Left lung (tissue), 4 donors: ENCODE measurements at regions not wholly inside any gene's neighbourhood (a gene's known extent, or its start where the extent isn't known, plus 50 kb on each side); places are given as distances from the start of the nearest gene placed in this dataset.
"Not testable (repeated sequence)": the region's sequence is repeated elsewhere in the genome, so short reads cannot be mapped to it uniquely, and the experiment has no call there.

ENCODE experiments used
- ATAC-seq: fragments of 200-7000 bp; cut with Tn5 transposase; one replicate; pipeline ENCODE4 v1.9.1; 2020; ENCODE audit warnings: moderate library complexity
- DNase-seq, 4 donors: peaks; one replicate each; pipeline ENCODE4 v3.0.0-alpha.2; 2013 to 2020
- H3K27ac ChIP-seq, 2 donors: fragments of 200-600 bp; sonication (generic) in 1 of 2; one replicate each; pipeline versions ENCODE4 v1.5.0 to v1.8.0; 2020 to 2021
- H3K27me3 ChIP-seq, 2 donors: fragments of 200-600 bp; sonication (generic) in 1 of 2; one replicate each; pipeline versions ENCODE4 v1.5.0 to v1.8.0; 2020 to 2021
- H3K36me3 ChIP-seq, 2 donors: fragments of 200-600 bp; sonication (generic) in 1 of 2; one replicate each; pipeline versions ENCODE4 v1.5.0 to v1.8.0; 2020 to 2021
- H3K4me1 ChIP-seq, 2 donors: fragments of 200-600 bp; one replicate each; pipeline ENCODE4 v1.8.0; 2021
- H3K4me3 ChIP-seq, 2 donors: fragments of 200-600 bp; sonication (generic) in 1 of 2; one replicate each; pipeline versions ENCODE4 v1.5.0 to v1.8.0; 2020 to 2021; ENCODE audit warnings: mild to moderate bottlenecking in 1 of 2
- H3K9me3 ChIP-seq, 2 donors: fragments of 200-600 bp; sonication (generic) in 1 of 2; one replicate each; pipeline versions ENCODE4 v1.5.0 to v1.8.0; 2020 to 2021
- intact Hi-C, 2 donors: fragments of 100-400 bp; cut with DNase I; formaldehyde crosslinking; loops; one replicate each; pipeline versions ENCODE4 v1.11.2 to v1.14.2; 2022
- TF ChIP-seq, protein P1 (sequence below), 2 donors: fragments of 200-600 bp; sonication (generic) in 1 of 2; IDR thresholded peaks; one replicate each; pipeline versions ENCODE4 v1.5.0 to v1.8.0; 2021; ENCODE audit warnings: antibody characterized with exemption in 2 of 2
- donor health status: DM: no; HTN: yes; CAD: no.
- donor health status: DM: no; HTN: no; CAD: no.

DNA sequence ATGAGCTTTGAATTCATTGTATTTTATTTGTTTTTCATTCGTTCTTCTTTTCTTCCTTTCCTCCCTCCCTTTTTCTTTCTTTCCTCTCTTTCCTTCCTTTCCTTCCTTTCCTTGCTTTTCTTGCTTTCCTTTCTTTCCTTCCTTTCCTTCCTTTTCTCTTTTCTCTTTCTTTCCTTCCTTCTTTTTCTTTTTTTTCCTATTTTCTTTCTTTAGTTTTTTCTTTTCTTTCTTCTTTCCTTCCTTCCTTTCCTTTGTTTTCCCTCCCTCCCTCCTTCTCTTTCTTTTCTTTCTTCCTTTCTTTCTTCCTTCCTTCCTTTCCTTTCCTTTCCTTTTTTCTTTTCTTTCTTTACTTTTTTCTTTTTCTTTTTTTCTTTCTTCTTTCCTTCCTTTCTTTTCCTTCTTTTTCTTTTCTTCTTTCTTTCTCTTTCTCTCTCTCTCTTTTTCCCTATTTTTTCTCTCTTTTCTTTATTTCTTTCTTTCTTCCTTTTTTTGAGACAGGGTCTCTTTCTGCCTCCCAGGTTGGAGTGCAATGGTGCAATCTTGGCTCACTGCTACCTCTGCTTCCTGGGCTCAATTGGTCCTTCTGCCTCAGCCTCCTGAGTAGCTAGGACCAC lies 357.1 kb upstream of the PRR16 start:
- ATAC-seq = no peak
- DNase-seq = no peak
- no peaks in the 10 kb centered on the region for H3K4me1 ChIP-seq
- no peaks in the 10 kb centered on the region for H3K27me3 ChIP-seq
- no peaks in the 10 kb centered on the region for H3K36me3 ChIP-seq
- no peak overlapping the region for H3K4me3 ChIP-seq
- TF ChIP-seq, protein P1, sequence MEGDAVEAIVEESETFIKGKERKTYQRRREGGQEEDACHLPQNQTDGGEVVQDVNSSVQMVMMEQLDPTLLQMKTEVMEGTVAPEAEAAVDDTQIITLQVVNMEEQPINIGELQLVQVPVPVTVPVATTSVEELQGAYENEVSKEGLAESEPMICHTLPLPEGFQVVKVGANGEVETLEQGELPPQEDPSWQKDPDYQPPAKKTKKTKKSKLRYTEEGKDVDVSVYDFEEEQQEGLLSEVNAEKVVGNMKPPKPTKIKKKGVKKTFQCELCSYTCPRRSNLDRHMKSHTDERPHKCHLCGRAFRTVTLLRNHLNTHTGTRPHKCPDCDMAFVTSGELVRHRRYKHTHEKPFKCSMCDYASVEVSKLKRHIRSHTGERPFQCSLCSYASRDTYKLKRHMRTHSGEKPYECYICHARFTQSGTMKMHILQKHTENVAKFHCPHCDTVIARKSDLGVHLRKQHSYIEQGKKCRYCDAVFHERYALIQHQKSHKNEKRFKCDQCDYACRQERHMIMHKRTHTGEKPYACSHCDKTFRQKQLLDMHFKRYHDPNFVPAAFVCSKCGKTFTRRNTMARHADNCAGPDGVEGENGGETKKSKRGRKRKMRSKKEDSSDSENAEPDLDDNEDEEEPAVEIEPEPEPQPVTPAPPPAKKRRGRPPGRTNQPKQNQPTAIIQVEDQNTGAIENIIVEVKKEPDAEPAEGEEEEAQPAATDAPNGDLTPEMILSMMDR (IDR thresholded peaks at IDR 0.05) = no peak
- H3K9me3 ChIP-seq = no peaks in the 10 kb centered on the region
- intact Hi-C loops = no loop called here
- no peak overlapping the region for H3K27ac ChIP-seq

DNA sequence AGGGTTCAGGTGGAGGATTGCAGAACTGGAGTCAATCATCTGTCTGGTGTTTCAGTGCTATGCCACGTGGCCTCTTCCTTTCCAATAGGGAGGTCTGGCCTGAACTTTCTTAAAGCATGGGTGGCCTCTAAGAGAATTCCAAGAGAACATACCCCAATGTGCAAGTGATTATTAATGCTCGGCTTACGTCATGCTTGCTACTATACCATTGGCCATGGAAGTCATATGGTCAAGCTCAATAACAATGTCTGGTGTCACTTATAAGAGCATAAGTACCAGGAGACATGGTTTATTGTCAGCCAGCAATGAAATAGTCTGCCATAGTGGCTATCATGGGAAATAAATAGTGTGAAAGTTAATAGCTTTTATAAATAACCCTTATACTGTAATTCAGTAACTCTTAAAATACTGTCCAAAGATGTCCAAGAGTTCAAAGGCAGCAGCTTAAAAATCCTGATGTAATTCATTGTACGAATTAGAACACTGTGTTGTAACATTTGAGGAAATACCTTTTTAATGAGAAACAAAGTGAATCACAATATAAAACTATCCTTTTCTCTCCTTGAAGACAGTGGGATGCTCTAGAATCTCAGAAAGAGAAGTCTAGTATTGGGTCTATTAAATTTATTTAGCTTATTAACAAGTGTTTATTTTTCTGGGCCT lies 355.4 kb upstream of the PRR16 start:
- Histone ChIP-seq H3K4me3 (no peak overlapping the region), H3K4me1 (no peaks in the 10 kb centered on the region), H3K9me3 (no peaks in the 10 kb centered on the region), H3K27me3 (no peaks in the 10 kb centered on the region), H3K27ac (no peak overlapping the region), H3K36me3 (no peaks in the 10 kb centered on the region)
- intact Hi-C loops = no loop called here
- ATAC-seq (no peak), DNase-seq (no peak)
- TF ChIP-seq, protein P1 (IDR thresholded peaks at IDR 0.05) = no peak

DNA sequence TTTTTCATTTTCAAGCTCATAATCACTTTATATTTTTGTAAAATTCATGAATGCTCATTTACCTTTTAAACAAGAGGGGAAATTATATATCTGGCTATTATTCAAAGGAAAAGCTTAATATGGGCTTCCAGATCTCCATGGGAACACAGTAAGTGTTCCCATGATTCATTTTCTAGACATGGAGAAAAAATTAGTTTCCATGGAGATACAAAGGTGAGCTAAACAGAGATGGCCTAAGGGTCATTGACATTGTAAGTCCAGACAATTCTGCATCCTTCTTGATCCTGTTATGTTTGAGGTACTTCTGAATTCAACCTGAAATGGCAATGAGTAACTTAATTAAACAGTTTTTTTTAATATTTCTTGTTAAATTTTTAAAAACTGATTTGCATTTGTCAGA lies 341.4 kb upstream of the PRR16 start:
- Histone ChIP-seq H3K4me3 (no peak overlapping the region), H3K27me3 (no peaks in the 10 kb centered on the region), H3K27ac (no peak overlapping the region), H3K4me1 (no peaks in the 10 kb centered on the region), H3K36me3 (no peaks in the 10 kb centered on the region), H3K9me3 (peaks cover 0 to 3% of the 10 kb centered on the region in 2 donors)
- TF ChIP-seq, protein P1 (IDR thresholded peaks at IDR 0.05) = no peak
- intact Hi-C loops = no loop called here
- ATAC-seq = no peak
- DNase-seq = no peak

DNA sequence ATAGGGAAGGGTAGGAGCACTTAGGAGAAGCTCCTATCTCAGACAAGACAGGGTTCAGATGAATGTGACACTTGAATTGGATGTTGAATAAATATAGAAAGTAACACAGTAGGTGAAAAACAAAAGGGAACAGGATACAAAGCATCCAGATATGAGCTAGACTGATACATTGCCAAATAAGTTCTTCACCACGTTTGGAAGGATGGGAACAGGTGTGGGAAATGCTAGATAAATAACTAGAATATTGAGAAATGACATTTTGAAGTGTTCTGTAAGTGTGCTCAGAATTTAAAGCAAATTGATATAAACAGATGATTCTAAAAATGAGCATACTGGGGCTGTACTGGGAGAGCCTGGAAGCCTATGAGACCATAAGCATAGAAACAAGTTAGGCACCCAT lies 340.1 kb upstream of the PRR16 start:
- Histone ChIP-seq H3K9me3 (peaks cover 0 to 8% of the 10 kb centered on the region in 2 donors), H3K36me3 (no peaks in the 10 kb centered on the region), H3K27ac (no peak overlapping the region), H3K4me1 (no peaks in the 10 kb centered on the region), H3K4me3 (no peak overlapping the region), H3K27me3 (no peaks in the 10 kb centered on the region)
- TF ChIP-seq, protein P1 (IDR thresholded peaks at IDR 0.05) = no peak
- ATAC-seq (no peak), DNase-seq (no peak)
- intact Hi-C loops = no loop called here

DNA sequence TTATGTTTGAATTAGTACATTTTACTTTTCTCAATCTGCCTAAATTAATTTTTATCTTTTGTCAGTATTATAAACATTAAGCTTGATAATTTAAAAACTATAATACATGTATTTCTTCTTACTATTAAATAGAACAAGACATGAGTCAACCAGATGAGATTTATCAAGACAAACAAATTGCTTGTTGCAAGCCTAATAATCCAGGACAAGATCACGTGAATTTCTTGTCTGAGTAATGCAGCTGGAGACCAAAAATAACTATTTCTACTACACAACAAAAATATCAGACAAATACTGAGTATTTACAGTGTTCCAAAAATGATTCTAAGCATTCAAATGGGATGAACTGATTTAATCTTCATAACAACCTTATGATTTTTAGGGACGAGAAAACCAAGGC lies 339.1 kb upstream of the PRR16 start:
- intact Hi-C loops = no loop called here
- Histone ChIP-seq H3K4me3 (no peak overlapping the region), H3K27ac (no peak overlapping the region), H3K4me1 (no peaks in the 10 kb centered on the region), H3K36me3 (no peaks in the 10 kb centered on the region), H3K9me3 (peaks cover 0 to 7% of the 10 kb centered on the region in 2 donors), H3K27me3 (no peaks in the 10 kb centered on the region)
- TF ChIP-seq, protein P1 (IDR thresholded peaks at IDR 0.05) = no peak
- ATAC-seq = no peak
- DNase-seq = peak in 2 of 4 donors; percentile 11 to 39

DNA sequence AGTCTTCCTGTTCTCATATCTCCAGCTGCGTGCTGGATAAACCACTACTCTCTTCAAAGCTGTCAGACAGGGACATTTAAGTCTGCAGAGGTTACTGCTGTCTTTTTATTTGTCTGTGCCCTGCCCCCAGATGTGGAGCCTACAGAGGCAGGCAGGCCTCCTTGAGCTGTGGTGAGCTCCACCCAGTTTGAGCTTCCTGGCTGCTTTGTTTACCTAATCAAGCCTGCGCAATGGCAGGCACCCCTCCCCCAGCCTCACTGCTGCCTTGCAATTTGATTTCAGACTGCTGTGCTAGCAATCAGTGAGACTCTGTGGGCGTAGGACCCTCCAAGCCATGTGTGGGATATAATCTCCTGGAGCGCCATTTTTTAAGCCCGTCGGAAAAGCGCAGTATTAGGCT lies 331.8 kb upstream of the PRR16 start:
- H3K36me3 ChIP-seq, H3K4me1 ChIP-seq, intact Hi-C loops, H3K27me3 ChIP-seq, ATAC-seq: not testable (repeated sequence)
- Histone ChIP-seq H3K27ac (peak overlapping the region in 1 of 2 donors; percentile 78), H3K4me3 (peak overlapping the region in 1 of 2 donors; percentile 26), H3K9me3 (peaks cover 0 to 13% of the 10 kb centered on the region in 2 donors)
- peak in 2 of 4 donors; percentile 43 to 81 for DNase-seq
